ENCODE measurements at regions not wholly inside any gene's neighbourhood (a gene's known extent, or its start where the extent isn't known, plus 50 kb on each side); places are given as distances from the start of the nearest gene placed in this dataset.

- TF ChIP-seq CTCF (IDR thresholded peaks at IDR 0.05) (no peak), POLR2AphosphoS5 (IDR thresholded peaks at IDR 0.05) (no peak)
These were observed 333.5 kb upstream of the DCN start for GRCh38 chr12:91515944-91516694.
